GM21381 (cell line): ENCODE measurements at regions not wholly inside any gene's neighbourhood (a gene's known extent, or its start where the extent isn't known, plus 50 kb on each side); places are given as distances from the start of the nearest gene placed in this dataset.

ENCODE experiments used
- ATAC-seq: cut with Tn5 transposase; IDR thresholded peaks from one replicate; pipeline ENCODE4 v1.9.1; 2021; ENCODE audit warnings: mild to moderate bottlenecking, moderate library complexity; ENCODE audit not compliant: unreplicated experiment

GRCh38 chr3:79928687-79929408, 161.1 kb upstream of the ROBO1 start:
- ATAC-seq, result no peak

- no peak for ATAC-seq
Measured at GRCh38 chr3:79926522-79926921, 158.7 kb upstream of the ROBO1 start.

GRCh38 chr3:79922633-79923032, 154.8 kb upstream of the ROBO1 start:
- no peak for ATAC-seq

GRCh38 chr3:79917561-79917960, 149.8 kb upstream of the ROBO1 start:
- no peak for ATAC-seq

- ATAC-seq, result no peak
Measured at GRCh38 chr3:79910337-79910736, 142.5 kb upstream of the ROBO1 start.

- no peak for ATAC-seq
Measured at GRCh38 chr3:79906106-79906505, 138.3 kb upstream of the ROBO1 start.

GRCh38 chr3:79902151-79902550, 134.4 kb upstream of the ROBO1 start:
- ATAC-seq, result no peak

GRCh38 chr3:79898907-79899306, 131.1 kb upstream of the ROBO1 start:
- no peak for ATAC-seq

GRCh38 chr3:79896086-79896485, 128.3 kb upstream of the ROBO1 start:
- ATAC-seq, result no peak

- no peak for ATAC-seq
Measured at GRCh38 chr3:79887213-79887612, 119.4 kb upstream of the ROBO1 start.

GRCh38 chr3:79886204-79886603, 118.4 kb upstream of the ROBO1 start:
- ATAC-seq, result no peak

- no peak for ATAC-seq
Measured at GRCh38 chr3:79885407-79885806, 117.6 kb upstream of the ROBO1 start.

- no peak for ATAC-seq
Measured at GRCh38 chr3:79884354-79884753, 116.6 kb upstream of the ROBO1 start.

- ATAC-seq, result no peak
Measured at GRCh38 chr3:79881431-79881830, 113.6 kb upstream of the ROBO1 start.

GRCh38 chr3:79878708-79879107, 110.9 kb upstream of the ROBO1 start:
- ATAC-seq, result no peak

- no peak for ATAC-seq
Measured at GRCh38 chr3:79874646-79875045, 106.8 kb upstream of the ROBO1 start.

GRCh38 chr3:79872483-79872882, 104.7 kb upstream of the ROBO1 start:
- no peak for ATAC-seq

GRCh38 chr3:79871656-79872055, 103.9 kb upstream of the ROBO1 start:
- no peak for ATAC-seq

GRCh38 chr3:79870313-79870620, 102.5 kb upstream of the ROBO1 start:
- ATAC-seq, result no peak

- no peak for ATAC-seq
Measured at GRCh38 chr3:79869461-79870312, 101.9 kb upstream of the ROBO1 start.

GRCh38 chr3:79866162-79866561, 98.4 kb upstream of the ROBO1 start:
- no peak for ATAC-seq

GRCh38 chr3:79864077-79864476, 96.3 kb upstream of the ROBO1 start:
- no peak for ATAC-seq
